T-helper 1 cell treated with Interleukin-12 subunit alpha and Interleukin-12 subunit beta and Interleukin-4 antibody, amounts not matched to agents 30 μg/mL and 1 μg/mL, for 36 hours (primary cell): ENCODE measurements at regions not wholly inside any gene's neighbourhood (a gene's known extent, or its start where the extent isn't known, plus 50 kb on each side); places are given as distances from the start of the nearest gene placed in this dataset.

Experiments
- H3K27ac Mint-ChIP-seq: one replicate; pipeline ENCODE4 v1.8.0; 2021; ENCODE audit warnings: mild to moderate bottlenecking, mixed read lengths
- H3K27me3 Mint-ChIP-seq: one replicate; pipeline ENCODE4 v1.8.0; 2021; ENCODE audit warnings: low read depth, mixed read lengths
- H3K36me3 Mint-ChIP-seq: one replicate; pipeline ENCODE4 v1.8.0; 2021; ENCODE audit warnings: low read depth, mixed read lengths
- H3K4me1 Mint-ChIP-seq: one replicate; pipeline ENCODE4 v1.8.0; 2021; ENCODE audit warnings: low read depth, mixed read lengths
- H3K4me3 Mint-ChIP-seq: one replicate; pipeline ENCODE4 v1.8.0; 2021; ENCODE audit warnings: mild to moderate bottlenecking, moderate library complexity, mixed read lengths
- H3K9me3 Mint-ChIP-seq: one replicate; pipeline ENCODE4 v1.8.0; 2021; ENCODE audit warnings: mixed read lengths

GRCh38 chr4:11904117-11904535 lies 475.4 kb upstream of the HS3ST1 start:
- H3K27ac Mint-ChIP-seq = no peak overlapping the region
- H3K4me3 Mint-ChIP-seq = no peak overlapping the region
- no peaks in the 10 kb centered on the region for H3K27me3 Mint-ChIP-seq
- H3K4me1 Mint-ChIP-seq = no peaks in the 10 kb centered on the region
- H3K36me3 Mint-ChIP-seq = no peaks in the 10 kb centered on the region
- no peaks in the 10 kb centered on the region for H3K9me3 Mint-ChIP-seq

- H3K27me3 Mint-ChIP-seq = no peaks in the 10 kb centered on the region
- H3K9me3 Mint-ChIP-seq = peaks cover 6% of the 10 kb centered on the region
- no peaks in the 10 kb centered on the region for H3K4me1 Mint-ChIP-seq
- H3K27ac Mint-ChIP-seq = no peak overlapping the region
- no peak overlapping the region for H3K4me3 Mint-ChIP-seq
- no peaks in the 10 kb centered on the region for H3K36me3 Mint-ChIP-seq
Observed at GRCh38 chr4:11901089-11901488, 472.4 kb upstream of the HS3ST1 start.

GRCh38 chr4:11900359-11900758 lies 471.7 kb upstream of the HS3ST1 start:
- peaks cover 6% of the 10 kb centered on the region for H3K9me3 Mint-ChIP-seq
- no peak overlapping the region for H3K4me3 Mint-ChIP-seq
- H3K36me3 Mint-ChIP-seq = no peaks in the 10 kb centered on the region
- no peaks in the 10 kb centered on the region for H3K27me3 Mint-ChIP-seq
- H3K27ac Mint-ChIP-seq = no peak overlapping the region
- H3K4me1 Mint-ChIP-seq = no peaks in the 10 kb centered on the region

- H3K4me1 Mint-ChIP-seq = no peaks in the 10 kb centered on the region
- no peaks in the 10 kb centered on the region for H3K27me3 Mint-ChIP-seq
- H3K36me3 Mint-ChIP-seq = no peaks in the 10 kb centered on the region
- no peak overlapping the region for H3K27ac Mint-ChIP-seq
- H3K9me3 Mint-ChIP-seq = peaks cover 6% of the 10 kb centered on the region
- no peak overlapping the region for H3K4me3 Mint-ChIP-seq
Observed at GRCh38 chr4:11898796-11899195, 470.1 kb upstream of the HS3ST1 start.

GRCh38 chr4:11895766-11896165 lies 467.1 kb upstream of the HS3ST1 start:
- Mint-ChIP-seq H3K36me3 (no peaks in the 10 kb centered on the region), H3K4me3 (no peak overlapping the region), H3K4me1 (no peaks in the 10 kb centered on the region), H3K27ac (no peak overlapping the region), H3K9me3 (peaks cover 6% of the 10 kb centered on the region), H3K27me3 (no peaks in the 10 kb centered on the region)

- H3K4me1 Mint-ChIP-seq = no peaks in the 10 kb centered on the region
- peaks cover 6% of the 10 kb centered on the region for H3K9me3 Mint-ChIP-seq
- no peaks in the 10 kb centered on the region for H3K27me3 Mint-ChIP-seq
- H3K4me3 Mint-ChIP-seq = no peak overlapping the region
- H3K27ac Mint-ChIP-seq = no peak overlapping the region
- no peaks in the 10 kb centered on the region for H3K36me3 Mint-ChIP-seq
Observed at GRCh38 chr4:11894977-11895376, 466.3 kb upstream of the HS3ST1 start.

- peaks cover 6% of the 10 kb centered on the region for H3K9me3 Mint-ChIP-seq
- H3K27ac Mint-ChIP-seq = no peak overlapping the region
- no peaks in the 10 kb centered on the region for H3K36me3 Mint-ChIP-seq
- no peaks in the 10 kb centered on the region for H3K4me1 Mint-ChIP-seq
- H3K27me3 Mint-ChIP-seq = no peaks in the 10 kb centered on the region
- H3K4me3 Mint-ChIP-seq = no peak overlapping the region
Observed at GRCh38 chr4:11894221-11894620, 465.5 kb upstream of the HS3ST1 start.

GRCh38 chr4:11889099-11889498 lies 460.4 kb upstream of the HS3ST1 start:
- H3K4me3 Mint-ChIP-seq = no peak overlapping the region
- H3K27ac Mint-ChIP-seq = no peak overlapping the region
- H3K4me1 Mint-ChIP-seq = no peaks in the 10 kb centered on the region
- H3K9me3 Mint-ChIP-seq = no peaks in the 10 kb centered on the region
- H3K27me3 Mint-ChIP-seq = no peaks in the 10 kb centered on the region
- H3K36me3 Mint-ChIP-seq = no peaks in the 10 kb centered on the region

GRCh38 chr4:11881947-11882346 lies 453.3 kb upstream of the HS3ST1 start:
- Mint-ChIP-seq H3K27ac (no peak overlapping the region), H3K27me3 (no peaks in the 10 kb centered on the region), H3K4me1 (no peaks in the 10 kb centered on the region), H3K9me3 (no peaks in the 10 kb centered on the region), H3K36me3 (no peaks in the 10 kb centered on the region), H3K4me3 (no peak overlapping the region)

- Mint-ChIP-seq H3K27ac (no peak overlapping the region), H3K36me3 (no peaks in the 10 kb centered on the region), H3K4me1 (no peaks in the 10 kb centered on the region), H3K9me3 (peaks cover 4% of the 10 kb centered on the region), H3K27me3 (no peaks in the 10 kb centered on the region), H3K4me3 (no peak overlapping the region)
Observed at GRCh38 chr4:11881364-11881763, 452.7 kb upstream of the HS3ST1 start.

- H3K9me3 Mint-ChIP-seq = peaks cover 4% of the 10 kb centered on the region
- no peaks in the 10 kb centered on the region for H3K27me3 Mint-ChIP-seq
- no peaks in the 10 kb centered on the region for H3K36me3 Mint-ChIP-seq
- H3K27ac Mint-ChIP-seq = no peak overlapping the region
- H3K4me1 Mint-ChIP-seq = no peaks in the 10 kb centered on the region
- H3K4me3 Mint-ChIP-seq = no peak overlapping the region
Observed at GRCh38 chr4:11878241-11878640, 449.5 kb upstream of the HS3ST1 start.

GRCh38 chr4:11876104-11876503 lies 447.4 kb upstream of the HS3ST1 start:
- Mint-ChIP-seq H3K9me3 (peaks cover 4% of the 10 kb centered on the region), H3K4me3 (no peak overlapping the region), H3K27me3 (no peaks in the 10 kb centered on the region), H3K36me3 (no peaks in the 10 kb centered on the region), H3K27ac (no peak overlapping the region), H3K4me1 (no peaks in the 10 kb centered on the region)

GRCh38 chr4:11869191-11869870 lies 440.6 kb upstream of the HS3ST1 start:
- H3K4me3 Mint-ChIP-seq = no peak overlapping the region
- no peaks in the 10 kb centered on the region for H3K9me3 Mint-ChIP-seq
- no peaks in the 10 kb centered on the region for H3K4me1 Mint-ChIP-seq
- H3K27me3 Mint-ChIP-seq = no peaks in the 10 kb centered on the region
- H3K27ac Mint-ChIP-seq = no peak overlapping the region
- H3K36me3 Mint-ChIP-seq = no peaks in the 10 kb centered on the region

- Mint-ChIP-seq H3K9me3 (no peaks in the 10 kb centered on the region), H3K27me3 (no peaks in the 10 kb centered on the region), H3K4me3 (no peak overlapping the region), H3K4me1 (no peaks in the 10 kb centered on the region), H3K27ac (no peak overlapping the region), H3K36me3 (no peaks in the 10 kb centered on the region)
Observed at GRCh38 chr4:11866391-11866790, 437.7 kb upstream of the HS3ST1 start.

- H3K27me3 Mint-ChIP-seq = no peaks in the 10 kb centered on the region
Observed at GRCh38 chr4:11860996-11861395, 432.3 kb upstream of the HS3ST1 start.

GRCh38 chr4:11857881-11858280 lies 429.2 kb upstream of the HS3ST1 start:
- no peaks in the 10 kb centered on the region for H3K36me3 Mint-ChIP-seq
- no peaks in the 10 kb centered on the region for H3K9me3 Mint-ChIP-seq
- H3K4me3 Mint-ChIP-seq = no peak overlapping the region
- no peaks in the 10 kb centered on the region for H3K27me3 Mint-ChIP-seq
- no peak overlapping the region for H3K27ac Mint-ChIP-seq
- H3K4me1 Mint-ChIP-seq = no peaks in the 10 kb centered on the region

More at GRCh38 chr4:11860996-11861395, 432.3 kb upstream of the HS3ST1 start:
- no peak overlapping the region for H3K4me3 Mint-ChIP-seq
- H3K4me1 Mint-ChIP-seq = no peaks in the 10 kb centered on the region
- no peaks in the 10 kb centered on the region for H3K36me3 Mint-ChIP-seq
- no peak overlapping the region for H3K27ac Mint-ChIP-seq
- H3K9me3 Mint-ChIP-seq = no peaks in the 10 kb centered on the region
